GM12872 (cell line): ENCODE measurements at regions not wholly inside any gene's neighbourhood (a gene's known extent, or its start where the extent isn't known, plus 50 kb on each side); places are given as distances from the start of the nearest gene placed in this dataset.

ENCODE experiments used
- TF ChIP-seq, protein P1 (sequence below): IDR thresholded peaks from 3 replicates; pipeline ENCODE4 v1.5.1; 2011; ENCODE audit warnings: low read depth, mild to moderate bottlenecking, low read length, moderate library complexity; ENCODE audit not compliant: insufficient read depth

DNA sequence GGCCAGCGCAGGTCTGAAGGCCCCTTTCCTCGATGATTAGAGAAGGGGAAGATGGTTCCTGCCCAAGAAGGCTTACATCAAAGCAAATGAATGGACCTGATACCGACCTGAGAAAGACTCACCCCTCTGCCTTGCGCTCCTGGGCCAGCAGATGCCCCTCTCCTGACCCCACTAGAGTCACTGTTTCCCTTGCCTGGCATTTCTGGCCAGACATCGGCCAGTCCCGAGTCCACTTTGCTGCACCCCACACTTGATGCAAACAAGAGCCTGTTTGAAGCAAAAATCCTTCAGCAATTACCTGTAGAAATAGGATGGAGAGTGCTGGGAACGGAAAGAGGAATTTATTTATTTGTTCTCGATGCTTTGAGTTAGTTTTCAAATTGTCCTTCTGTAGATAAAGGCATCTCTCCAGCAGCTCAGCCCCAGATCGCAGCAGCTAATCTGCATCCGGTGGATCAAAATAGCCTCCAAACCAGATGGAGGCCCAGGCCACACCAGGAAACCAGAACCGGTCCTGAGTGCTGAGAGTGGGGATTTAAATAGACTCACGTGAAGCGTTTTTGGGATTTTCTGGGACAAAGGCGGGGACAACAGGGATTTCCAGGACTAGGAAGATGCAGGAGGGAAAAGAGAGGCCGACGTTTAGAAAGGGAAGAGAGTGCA is 148.6 kb downstream of the TRIM29 start:
- TF ChIP-seq, protein P1, sequence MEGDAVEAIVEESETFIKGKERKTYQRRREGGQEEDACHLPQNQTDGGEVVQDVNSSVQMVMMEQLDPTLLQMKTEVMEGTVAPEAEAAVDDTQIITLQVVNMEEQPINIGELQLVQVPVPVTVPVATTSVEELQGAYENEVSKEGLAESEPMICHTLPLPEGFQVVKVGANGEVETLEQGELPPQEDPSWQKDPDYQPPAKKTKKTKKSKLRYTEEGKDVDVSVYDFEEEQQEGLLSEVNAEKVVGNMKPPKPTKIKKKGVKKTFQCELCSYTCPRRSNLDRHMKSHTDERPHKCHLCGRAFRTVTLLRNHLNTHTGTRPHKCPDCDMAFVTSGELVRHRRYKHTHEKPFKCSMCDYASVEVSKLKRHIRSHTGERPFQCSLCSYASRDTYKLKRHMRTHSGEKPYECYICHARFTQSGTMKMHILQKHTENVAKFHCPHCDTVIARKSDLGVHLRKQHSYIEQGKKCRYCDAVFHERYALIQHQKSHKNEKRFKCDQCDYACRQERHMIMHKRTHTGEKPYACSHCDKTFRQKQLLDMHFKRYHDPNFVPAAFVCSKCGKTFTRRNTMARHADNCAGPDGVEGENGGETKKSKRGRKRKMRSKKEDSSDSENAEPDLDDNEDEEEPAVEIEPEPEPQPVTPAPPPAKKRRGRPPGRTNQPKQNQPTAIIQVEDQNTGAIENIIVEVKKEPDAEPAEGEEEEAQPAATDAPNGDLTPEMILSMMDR: no peak

DNA sequence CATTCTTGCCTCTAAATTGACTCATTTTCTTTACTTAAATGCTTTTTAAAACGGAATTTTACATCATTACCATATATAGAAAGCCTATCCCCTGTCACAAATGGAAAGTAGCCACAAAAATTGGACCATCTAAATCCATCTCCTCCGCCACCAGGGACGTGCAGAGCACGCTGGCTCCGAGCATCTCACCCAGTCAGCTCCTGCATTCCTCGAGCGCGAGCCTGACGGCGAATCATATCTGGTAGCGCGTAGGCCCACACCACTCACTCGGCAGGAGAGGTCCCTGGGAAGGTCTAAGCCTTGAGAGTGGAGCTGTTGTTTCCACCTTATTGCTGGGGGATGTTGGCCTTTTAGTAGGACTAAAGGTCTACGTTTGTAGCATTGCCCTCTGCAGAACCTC is 152.4 kb downstream of the TRIM29 start:
- TF ChIP-seq, protein P1: no peak

DNA sequence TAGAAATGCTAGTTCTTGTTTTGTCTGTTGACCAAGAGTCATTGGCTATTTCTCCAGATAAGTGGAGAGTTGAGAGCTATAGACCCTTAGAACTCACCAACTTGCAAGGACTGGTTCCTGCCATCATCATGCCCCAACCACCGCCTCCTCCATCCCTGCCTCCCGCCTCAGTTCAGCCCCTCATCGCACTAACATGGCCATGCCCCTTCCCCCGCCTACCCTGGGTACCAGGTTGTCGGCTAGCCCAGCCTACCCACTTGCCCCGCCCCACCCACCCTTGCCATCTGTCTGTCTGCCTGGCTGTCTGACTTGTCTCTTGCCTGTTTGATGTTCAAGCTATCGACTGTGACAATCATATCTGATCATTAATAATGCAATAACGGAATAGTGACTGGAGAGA is 154.1 kb downstream of the TRIM29 start:
- TF ChIP-seq, protein P1: no peak

DNA sequence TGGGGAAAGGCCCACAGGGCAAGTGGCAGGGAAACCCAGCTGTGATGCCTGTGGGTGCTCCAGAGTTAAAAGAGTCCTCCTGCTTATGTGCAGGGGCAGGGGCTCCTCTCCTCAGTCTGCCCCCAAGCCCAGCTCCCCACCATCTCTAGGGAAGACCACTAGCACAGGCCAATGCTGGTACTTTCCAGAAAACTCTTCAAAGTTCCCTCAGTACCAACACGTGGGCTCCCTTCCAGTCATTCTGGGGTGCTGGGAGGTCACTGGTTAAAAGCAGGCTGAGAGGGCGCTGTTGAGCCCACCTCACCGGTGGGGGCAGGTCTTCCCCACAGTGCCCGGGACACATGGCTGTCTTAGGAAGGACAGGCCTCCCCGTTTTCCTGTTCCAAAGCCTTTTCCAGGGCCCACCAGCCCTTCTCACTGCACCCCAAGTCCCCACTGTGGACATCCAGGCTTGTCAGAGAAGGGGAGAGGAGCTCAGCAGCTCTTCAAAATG is 154.6 kb downstream of the TRIM29 start:
- TF ChIP-seq, protein P1: no peak

DNA sequence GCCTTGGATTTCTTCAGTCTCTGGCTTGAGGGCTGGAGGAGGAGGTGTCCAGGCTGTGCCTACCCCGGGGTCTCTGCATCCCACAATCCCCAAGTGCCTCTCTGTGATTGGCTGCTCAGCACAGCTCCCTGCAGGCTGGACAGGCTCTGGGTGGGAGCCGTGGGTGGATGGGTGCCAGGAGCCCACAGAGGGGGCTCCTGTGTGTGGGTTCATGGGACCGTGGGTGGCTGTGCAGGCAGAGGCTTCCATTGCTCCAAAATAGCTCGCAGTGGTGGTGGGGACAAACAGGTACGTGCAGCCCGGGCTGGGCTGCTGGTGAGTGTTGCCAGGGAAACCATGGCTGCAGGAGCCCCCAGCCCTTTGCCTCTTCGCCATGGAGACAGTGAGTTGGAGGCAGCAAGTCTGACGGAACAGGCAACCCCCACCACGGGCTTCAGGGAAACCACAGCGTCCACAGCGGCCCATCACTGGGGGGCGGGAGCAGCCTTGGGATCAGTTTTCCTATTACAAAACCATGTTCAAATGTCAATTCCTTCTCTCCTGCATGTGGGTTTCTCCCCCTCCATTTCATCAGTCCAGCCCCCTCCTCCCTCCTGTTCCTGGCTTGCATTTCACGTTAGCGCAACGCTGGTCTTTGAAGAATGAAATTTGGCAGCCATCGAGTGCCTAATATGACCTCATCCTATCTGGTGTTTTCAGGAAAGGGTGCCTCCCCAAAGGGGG is 155.2 kb downstream of the TRIM29 start:
- TF ChIP-seq, protein P1: no peak

DNA sequence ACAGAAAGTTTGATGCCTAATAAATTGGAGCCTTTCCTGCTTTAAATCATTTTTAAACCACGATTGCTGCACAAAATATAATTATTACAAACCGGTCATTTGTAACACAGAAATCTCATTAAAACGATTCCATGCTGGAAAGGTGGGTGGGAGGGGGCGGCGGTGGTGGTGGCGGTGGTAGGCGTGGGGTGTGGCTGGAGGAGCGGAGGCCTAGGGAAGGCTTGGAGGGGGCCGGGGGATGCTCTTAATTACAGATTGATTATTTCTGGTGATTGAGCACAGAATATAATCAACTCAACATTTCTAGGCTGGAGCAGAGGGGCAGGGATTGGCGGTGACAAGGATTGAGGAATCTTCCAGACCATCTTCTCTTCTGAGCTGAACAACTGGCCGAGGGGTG is 157.5 kb downstream of the TRIM29 start:
- TF ChIP-seq, protein P1: no peak

DNA sequence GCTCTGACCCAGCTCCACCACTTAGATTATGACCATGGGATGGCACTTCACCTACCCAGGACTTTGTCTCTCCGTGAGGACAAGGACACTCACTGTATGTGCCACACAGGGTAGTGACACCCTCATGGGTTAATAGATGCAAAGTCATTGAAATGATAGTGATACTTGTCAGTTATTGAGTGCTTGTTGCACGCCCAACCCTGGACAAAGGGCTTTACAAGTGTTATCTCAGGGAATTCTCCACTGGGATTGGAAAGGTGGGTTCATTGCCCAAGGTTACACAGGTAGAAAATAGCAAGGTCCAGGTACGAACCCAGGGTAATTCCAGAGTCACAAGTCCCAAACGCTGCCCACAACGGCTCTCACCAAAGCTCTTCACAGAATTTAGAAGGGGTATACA is 158.2 kb downstream of the TRIM29 start:
- TF ChIP-seq, protein P1: no peak
